H1 (cell line): ENCODE measurements at regions not wholly inside any gene's neighbourhood (a gene's known extent, or its start where the extent isn't known, plus 50 kb on each side); places are given as distances from the start of the nearest gene placed in this dataset.

Experiments
- CHD7 ChIP-seq: fragments of 300-600 bp; sonication (generic); IDR thresholded peaks from 2 replicates; pipeline ENCODE4 v1.7.1; 2012; ENCODE audit warnings: low read length, moderate library complexity, mild to moderate bottlenecking, inconsistent platforms; ENCODE audit not compliant: insufficient replicate concordance
- SIN3A ChIP-seq, 2 experiments: IDR thresholded peaks in 1 of 2; conservative IDR thresholded peaks in 1 of 2; 2 replicates each; pipeline ENCODE4 v1.6.1; 2011 to 2012; ENCODE audit warnings: low read length in 2 of 2, improper control_type of control experiment in 1 of 2, low read depth in 1 of 2, mild to moderate bottlenecking in 1 of 2

DNA sequence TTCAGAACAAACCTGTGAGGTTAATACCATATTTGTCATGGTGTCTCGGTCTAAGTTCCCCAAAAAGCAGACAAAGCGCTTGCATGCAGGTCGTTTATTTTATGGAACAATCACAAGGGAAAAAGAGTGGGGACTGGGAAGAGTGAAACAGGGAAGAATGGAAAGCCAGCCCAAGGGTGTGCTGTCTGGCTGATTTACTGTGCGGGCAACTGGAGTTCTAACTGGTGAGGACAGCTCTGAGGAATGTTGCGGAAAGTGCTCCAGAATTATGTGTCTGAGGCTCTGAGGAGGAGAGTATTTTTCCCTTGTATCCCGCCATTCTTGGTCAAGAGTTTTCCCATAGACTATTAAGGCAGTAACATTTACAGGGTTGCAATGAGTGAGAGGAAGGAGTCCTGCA, 465.4 kb downstream of the RMST start (continued):
- no peak for TF ChIP-seq CHD7
- TF ChIP-seq SIN3A (conservative IDR thresholded peaks at IDR 0.05 in 1 of 2, IDR thresholded peaks at IDR 0.05 in 1 of 2; ENCODE audit: low read depth in 1 of 2, low read length in 2 of 2) = no peak
- TF ChIP-seq, all 59 proteins: peak for 0
